ENCODE measurements at regions not wholly inside any gene's neighbourhood (a gene's known extent, or its start where the extent isn't known, plus 50 kb on each side); places are given as distances from the start of the nearest gene placed in this dataset.

GRCh38 chr3:15977090-15977489 is 179.3 kb upstream of the ANKRD28 start:
- H3K9me3 ChIP-seq (replicated peaks; ENCODE audit: control insufficient read depth, insufficient read depth, low read length), result no peaks in the 10 kb centered on the region
- TF ChIP-seq POLR2A (IDR thresholded peaks at IDR 0.05; ENCODE audit: low read depth, low read length) (no peak), GATA2 (IDR thresholded peaks at IDR 0.05; ENCODE audit: insufficient read depth, insufficient read length, low read depth, low read length) (no peak), POLR2AphosphoS5 (IDR thresholded peaks at IDR 0.05; ENCODE audit: insufficient read depth, low read depth, low read length) (no peak), MYC (IDR thresholded peaks at IDR 0.05; ENCODE audit: low read depth, low read length) (no peak), JUN (IDR thresholded peaks at IDR 0.05; ENCODE audit: borderline replicate concordance, insufficient read depth, insufficient read length, low read depth) (no peak), EZH2 (IDR thresholded peaks at IDR 0.05; ENCODE audit: borderline replicate concordance, low read depth, low read length, severe bottlenecking) (no peak)
- TF ChIP-seq, protein P1, sequence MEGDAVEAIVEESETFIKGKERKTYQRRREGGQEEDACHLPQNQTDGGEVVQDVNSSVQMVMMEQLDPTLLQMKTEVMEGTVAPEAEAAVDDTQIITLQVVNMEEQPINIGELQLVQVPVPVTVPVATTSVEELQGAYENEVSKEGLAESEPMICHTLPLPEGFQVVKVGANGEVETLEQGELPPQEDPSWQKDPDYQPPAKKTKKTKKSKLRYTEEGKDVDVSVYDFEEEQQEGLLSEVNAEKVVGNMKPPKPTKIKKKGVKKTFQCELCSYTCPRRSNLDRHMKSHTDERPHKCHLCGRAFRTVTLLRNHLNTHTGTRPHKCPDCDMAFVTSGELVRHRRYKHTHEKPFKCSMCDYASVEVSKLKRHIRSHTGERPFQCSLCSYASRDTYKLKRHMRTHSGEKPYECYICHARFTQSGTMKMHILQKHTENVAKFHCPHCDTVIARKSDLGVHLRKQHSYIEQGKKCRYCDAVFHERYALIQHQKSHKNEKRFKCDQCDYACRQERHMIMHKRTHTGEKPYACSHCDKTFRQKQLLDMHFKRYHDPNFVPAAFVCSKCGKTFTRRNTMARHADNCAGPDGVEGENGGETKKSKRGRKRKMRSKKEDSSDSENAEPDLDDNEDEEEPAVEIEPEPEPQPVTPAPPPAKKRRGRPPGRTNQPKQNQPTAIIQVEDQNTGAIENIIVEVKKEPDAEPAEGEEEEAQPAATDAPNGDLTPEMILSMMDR (IDR thresholded peaks at IDR 0.05; ENCODE audit: extremely low read depth in 1 of 2, insufficient read depth in 1 of 2, low read depth in 1 of 2, low read length in 2 of 2), result no peak
- intact Hi-C loops (cut with micrococcal nuclease), result no loop called here
- no TSS peak for BruUV-seq (replicated peaks)
- no peaks in the 10 kb centered on the region for H3K36me3 ChIP-seq (ENCODE audit: control insufficient read depth in 2 of 2, extremely low read depth in 1 of 2, insufficient read depth in 2 of 2, low read length in 2 of 2)
- H3K27ac ChIP-seq (ENCODE audit: insufficient read depth, low read depth, low read length), result no peak overlapping the region
- ChIA-PET POLR2A (no interaction called here), CTCF (no interaction called here)
- dilution Hi-C loops (cut with MboI; ENCODE audit: extremely low pct_ligation_motif_present, low sequenced_read_pairs), result no loop called here
- H3K4me1 ChIP-seq (ENCODE audit: control insufficient read depth, extremely low read depth, insufficient read depth, low read length), result no peaks in the 10 kb centered on the region
- peaks cover 0 to 3% of the 10 kb centered on the region in 2 experiments for H3K27me3 ChIP-seq (ENCODE audit: control insufficient read depth in 2 of 2, insufficient read depth in 2 of 2, low read length in 2 of 2)
- no peak overlapping the region for H3K4me3 ChIP-seq (replicated peaks in 1 of 3; ENCODE audit: insufficient read depth in 1 of 3, low read depth in 1 of 3, low read length in 3 of 3)
- no peaks in the 10 kb centered on the region for H3K79me2 ChIP-seq (ENCODE audit: control insufficient read depth, insufficient read depth, low read length)
- no peak overlapping the region for H3K4me2 ChIP-seq (ENCODE audit: insufficient read depth, low read length)
- no peak overlapping the region for H3K9ac ChIP-seq (replicated peaks; ENCODE audit: extremely low read depth, insufficient read depth, low read length)
- no peak for FAIRE-seq
- H2AFZ ChIP-seq (ENCODE audit: low read depth, low read length), result no peak overlapping the region
- no peaks in the 10 kb centered on the region for H4K20me1 ChIP-seq (replicated peaks; ENCODE audit: control insufficient read depth, extremely low read depth, insufficient read depth, low read length)
- H3K9me1 ChIP-seq (replicated peaks; ENCODE audit: control insufficient read depth, extremely low read depth, insufficient read depth, low read length), result no peaks in the 10 kb centered on the region
- no peak for DNase-seq (ENCODE audit: low read depth, low spot score)

Measured in endothelial cell of umbilical vein (primary cell).